HEK293T (cell line): ENCODE measurements at regions not wholly inside any gene's neighbourhood (a gene's known extent, or its start where the extent isn't known, plus 50 kb on each side); places are given as distances from the start of the nearest gene placed in this dataset.

ENCODE experiments used
- ARNT ChIP-seq: fragments of 450-650 bp; IDR thresholded peaks from 2 replicates; pipeline ENCODE4 v1.6.1; 2017; ENCODE audit warnings: mild to moderate bottlenecking
- BHLHE40 ChIP-seq: fragments of 450-650 bp; IDR thresholded peaks from 2 replicates; pipeline ENCODE4 v1.6.1; 2016; ENCODE audit warnings: mild to moderate bottlenecking, moderate library complexity, borderline replicate concordance
- FOXM1 ChIP-seq: fragments of 450-650 bp; IDR thresholded peaks from 2 replicates; pipeline ENCODE4 v1.6.1; 2017; ENCODE audit warnings: mild to moderate bottlenecking, borderline replicate concordance
- PKNOX1 ChIP-seq: fragments of 450-650 bp; IDR thresholded peaks from 2 replicates; pipeline ENCODE4 v1.6.1; 2016
- SP1 ChIP-seq: fragments of 450-650 bp; IDR thresholded peaks from 2 replicates; pipeline ENCODE4 v1.6.1; 2017

- TF ChIP-seq BHLHE40 = no peak
- TF ChIP-seq ARNT = no peak
- no peak for TF ChIP-seq SP1
- TF ChIP-seq PKNOX1 = no peak
- TF ChIP-seq FOXM1 = no peak
These were observed 818.6 kb downstream of the CDH18 start for GRCh38 chr5:19169426-19169825.
